ENCODE measurements at regions not wholly inside any gene's neighbourhood (a gene's known extent, or its start where the extent isn't known, plus 50 kb on each side); places are given as distances from the start of the nearest gene placed in this dataset.

- Histone ChIP-seq H3K4me1 (no peaks in the 10 kb centered on the region), H3K4me3 (no peak overlapping the region), H3K27me3 (replicated peaks in 1 of 7) (no peaks in the 10 kb centered on the region), H3K9me3 (no peaks in the 10 kb centered on the region), H3K27ac (no peak overlapping the region), H3K36me3 (no peaks in the 10 kb centered on the region)
- 72 to 90% (median 73%) methylated on average over 4 of the region's 4 CpGs for WGBS, 5 donors
- TF ChIP-seq POLR2A (IDR thresholded peaks at IDR 0.05) (no peak), POLR2AphosphoS5 (IDR thresholded peaks at IDR 0.05) (no peak)
- TF ChIP-seq, protein P1, sequence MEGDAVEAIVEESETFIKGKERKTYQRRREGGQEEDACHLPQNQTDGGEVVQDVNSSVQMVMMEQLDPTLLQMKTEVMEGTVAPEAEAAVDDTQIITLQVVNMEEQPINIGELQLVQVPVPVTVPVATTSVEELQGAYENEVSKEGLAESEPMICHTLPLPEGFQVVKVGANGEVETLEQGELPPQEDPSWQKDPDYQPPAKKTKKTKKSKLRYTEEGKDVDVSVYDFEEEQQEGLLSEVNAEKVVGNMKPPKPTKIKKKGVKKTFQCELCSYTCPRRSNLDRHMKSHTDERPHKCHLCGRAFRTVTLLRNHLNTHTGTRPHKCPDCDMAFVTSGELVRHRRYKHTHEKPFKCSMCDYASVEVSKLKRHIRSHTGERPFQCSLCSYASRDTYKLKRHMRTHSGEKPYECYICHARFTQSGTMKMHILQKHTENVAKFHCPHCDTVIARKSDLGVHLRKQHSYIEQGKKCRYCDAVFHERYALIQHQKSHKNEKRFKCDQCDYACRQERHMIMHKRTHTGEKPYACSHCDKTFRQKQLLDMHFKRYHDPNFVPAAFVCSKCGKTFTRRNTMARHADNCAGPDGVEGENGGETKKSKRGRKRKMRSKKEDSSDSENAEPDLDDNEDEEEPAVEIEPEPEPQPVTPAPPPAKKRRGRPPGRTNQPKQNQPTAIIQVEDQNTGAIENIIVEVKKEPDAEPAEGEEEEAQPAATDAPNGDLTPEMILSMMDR (IDR thresholded peaks at IDR 0.05 in 8 of 11, conservative IDR thresholded peaks at IDR 0.05 in 3 of 11), result no peak
- intact Hi-C loops (cut with DNase I; ENCODE audit: low total_unique reads), result no loop called here
- no peak for DNase-seq
Observed at GRCh38 chr4:161237495-161237894, 926.3 kb downstream of the FSTL5 start.

GRCh38 chr4:161225327-161225726 is 938.5 kb downstream of the FSTL5 start:
- intact Hi-C loops (cut with DNase I; ENCODE audit: low total_unique reads), result no loop called here
- no peaks in the 10 kb centered on the region for H3K27me3 ChIP-seq (replicated peaks in 1 of 7)
- no peak overlapping the region for H3K27ac ChIP-seq
- H3K9me3 ChIP-seq, result peaks cover 0 to 21% (median 17%) of the 10 kb centered on the region in 8 donors
- no peak overlapping the region for H3K4me3 ChIP-seq
- DNase-seq, result no peak
- no peak for TF ChIP-seq POLR2A (IDR thresholded peaks at IDR 0.05)
- TF ChIP-seq, protein P1 (IDR thresholded peaks at IDR 0.05 in 8 of 11, conservative IDR thresholded peaks at IDR 0.05 in 3 of 11), result no peak
- no peak for TF ChIP-seq POLR2AphosphoS5 (IDR thresholded peaks at IDR 0.05)
- no peaks in the 10 kb centered on the region for H3K4me1 ChIP-seq
- H3K36me3 ChIP-seq, result no peaks in the 10 kb centered on the region

- 76 to 90% (median 86%) methylated on average over 2 of the region's 2 CpGs for WGBS, 5 donors
- Histone ChIP-seq H3K4me1 (no peaks in the 10 kb centered on the region), H3K4me3 (no peak overlapping the region), H3K9me3 (peaks cover 0 to 19% (median 12%) of the 10 kb centered on the region in 8 donors), H3K36me3 (no peaks in the 10 kb centered on the region), H3K27me3 (replicated peaks in 1 of 7) (no peaks in the 10 kb centered on the region), H3K27ac (no peak overlapping the region)
- DNase-seq, result no peak
- TF ChIP-seq, protein P1 (IDR thresholded peaks at IDR 0.05 in 8 of 11, conservative IDR thresholded peaks at IDR 0.05 in 3 of 11), result no peak
- TF ChIP-seq POLR2A (IDR thresholded peaks at IDR 0.05) (no peak), POLR2AphosphoS5 (IDR thresholded peaks at IDR 0.05) (no peak)
- intact Hi-C loops (cut with DNase I; ENCODE audit: low total_unique reads), result no loop called here
Observed at GRCh38 chr4:161222889-161223288, 940.9 kb downstream of the FSTL5 start.

GRCh38 chr4:161208564-161208963 is 955.2 kb downstream of the FSTL5 start:
- Histone ChIP-seq H3K4me1 (no peaks in the 10 kb centered on the region), H3K4me3 (no peak overlapping the region), H3K9me3 (peaks cover 0 to 39% (median 23%) of the 10 kb centered on the region in 8 donors), H3K27ac (no peak overlapping the region), H3K27me3 (replicated peaks in 1 of 7) (no peaks in the 10 kb centered on the region), H3K36me3 (no peaks in the 10 kb centered on the region)
- 49 to 71% (median 63%) methylated on average over 1 of the region's 1 CpG for WGBS, 5 donors
- DNase-seq, result no peak
- TF ChIP-seq POLR2A (IDR thresholded peaks at IDR 0.05) (no peak), POLR2AphosphoS5 (IDR thresholded peaks at IDR 0.05) (no peak)
- TF ChIP-seq, protein P1 (IDR thresholded peaks at IDR 0.05 in 8 of 11, conservative IDR thresholded peaks at IDR 0.05 in 3 of 11), result no peak
- intact Hi-C loops (cut with DNase I; ENCODE audit: low total_unique reads), result no loop called here

Data from spleen (tissue), 11 donors.